ENCODE measurements at regions not wholly inside any gene's neighbourhood (a gene's known extent, or its start where the extent isn't known, plus 50 kb on each side); places are given as distances from the start of the nearest gene placed in this dataset.

GRCh38 chr17:13287226-13287625, 269.4 kb upstream of the ELAC2 start:
- H3K4me3 ChIP-seq (ENCODE audit: low read depth, low read length) = no peak overlapping the region
- no peak for TF ChIP-seq CTCF (IDR thresholded peaks at IDR 0.05; ENCODE audit: low read depth, low read length)

GRCh38 chr17:13283606-13284005, 265.8 kb upstream of the ELAC2 start:
- TF ChIP-seq CTCF (IDR thresholded peaks at IDR 0.05; ENCODE audit: low read depth, low read length) = no peak
- H3K4me3 ChIP-seq (ENCODE audit: low read depth, low read length) = no peak overlapping the region

- H3K4me3 ChIP-seq (ENCODE audit: low read depth, low read length) = no peak overlapping the region
- no peak for TF ChIP-seq CTCF (IDR thresholded peaks at IDR 0.05; ENCODE audit: low read depth, low read length)
Measured at GRCh38 chr17:13281626-13282025, 263.8 kb upstream of the ELAC2 start.

- no peak overlapping the region for H3K4me3 ChIP-seq (ENCODE audit: low read depth, low read length)
- TF ChIP-seq CTCF (IDR thresholded peaks at IDR 0.05; ENCODE audit: low read depth, low read length) = no peak
Measured at GRCh38 chr17:13273806-13274205, 256.0 kb upstream of the ELAC2 start.

- TF ChIP-seq CTCF (IDR thresholded peaks at IDR 0.05; ENCODE audit: low read depth, low read length) = no peak
Measured at GRCh38 chr17:13272296-13272695, 254.5 kb upstream of the ELAC2 start.

GRCh38 chr17:13268791-13269595, 251.2 kb upstream of the ELAC2 start:
- no peak overlapping the region for H3K4me3 ChIP-seq (ENCODE audit: low read depth, low read length)
- TF ChIP-seq CTCF (IDR thresholded peaks at IDR 0.05; ENCODE audit: low read depth, low read length) = no peak

More at GRCh38 chr17:13272296-13272695, 254.5 kb upstream of the ELAC2 start:
- no peak overlapping the region for H3K4me3 ChIP-seq (ENCODE audit: low read depth, low read length)

- TF ChIP-seq CTCF (IDR thresholded peaks at IDR 0.05; ENCODE audit: low read depth, low read length) = no peak
- no peak overlapping the region for H3K4me3 ChIP-seq (ENCODE audit: low read depth, low read length)
Measured at GRCh38 chr17:13266606-13267005, 248.8 kb upstream of the ELAC2 start.

Measured in WI38 (cell line).